Neural crest cell (in vitro differentiated cells): ENCODE measurements at regions not wholly inside any gene's neighbourhood (a gene's known extent, or its start where the extent isn't known, plus 50 kb on each side); places are given as distances from the start of the nearest gene placed in this dataset.
"Not testable (repeated sequence)": the region's sequence is repeated elsewhere in the genome, so short reads cannot be mapped to it uniquely, and the experiment has no call there.

Experiments used
- DNase-seq: peaks from one replicate; pipeline ENCODE4 v3.0.0; 2021; ENCODE audit warnings: low read depth, mixed read lengths, low spot score
- H3K27ac Mint-ChIP-seq: one replicate; pipeline ENCODE4 v1.8.0; 2021; ENCODE audit warnings: mild to moderate bottlenecking, mixed read lengths; ENCODE audit not compliant: unreplicated experiment
- H3K27me3 Mint-ChIP-seq: 2 replicates; pipeline ENCODE4 v1.8.0; 2021; ENCODE audit warnings: low read depth, mild to moderate bottlenecking, mixed read lengths
- H3K36me3 Mint-ChIP-seq: 2 replicates; pipeline ENCODE4 v1.8.0; 2021; ENCODE audit warnings: low read depth, mild to moderate bottlenecking, mixed read lengths
- H3K4me1 Mint-ChIP-seq: 2 replicates; pipeline ENCODE4 v1.8.0; 2021; ENCODE audit warnings: mixed read lengths
- H3K4me3 Mint-ChIP-seq: one replicate; pipeline ENCODE4 v1.8.0; 2021; ENCODE audit warnings: mild to moderate bottlenecking, mixed read lengths
- H3K9me3 Mint-ChIP-seq: 2 replicates; pipeline ENCODE4 v1.8.0; 2021; ENCODE audit warnings: mixed read lengths
- CTCF ChIP-seq: fragments of 200-600 bp; sonication (generic); conservative IDR thresholded peaks from 2 replicates; pipeline ENCODE4 v1.5.0; 2021; ENCODE audit warnings: antibody characterized with exemption, mild to moderate bottlenecking

- no peak for DNase-seq
- Mint-ChIP-seq H3K27ac (no peak overlapping the region), H3K4me3 (no peak overlapping the region), H3K36me3 (no peaks in the 10 kb centered on the region), H3K27me3 (peaks cover 5% of the 10 kb centered on the region), H3K4me1 (peaks cover 4% of the 10 kb centered on the region), H3K9me3 (peaks cover 5% of the 10 kb centered on the region)
- TF ChIP-seq CTCF: peak; percentile 54
These were observed 80.0 kb upstream of the NALF2 start for GRCh38 chrX:69424161-69424560.

GRCh38 chrX:69422208-69422607 is 81.9 kb upstream of the NALF2 start:
- not testable (repeated sequence) for H3K9me3 Mint-ChIP-seq, DNase-seq, H3K4me3 Mint-ChIP-seq, H3K4me1 Mint-ChIP-seq, H3K27ac Mint-ChIP-seq, H3K27me3 Mint-ChIP-seq, H3K36me3 Mint-ChIP-seq

- Mint-ChIP-seq H3K4me3 (no peak overlapping the region), H3K4me1 (no peaks in the 10 kb centered on the region), H3K27ac (no peak overlapping the region), H3K27me3 (no peaks in the 10 kb centered on the region), H3K9me3 (peaks cover 12% of the 10 kb centered on the region), H3K36me3 (no peaks in the 10 kb centered on the region)
- DNase-seq: no peak
- TF ChIP-seq CTCF: no peak
These were observed 88.4 kb upstream of the NALF2 start for GRCh38 chrX:69415698-69416097.

- Mint-ChIP-seq H3K9me3 (peaks cover 7% of the 10 kb centered on the region), H3K36me3 (no peaks in the 10 kb centered on the region)
These were observed 91.5 kb upstream of the NALF2 start for GRCh38 chrX:69412661-69413060.

GRCh38 chrX:69398881-69399280 is 105.2 kb upstream of the NALF2 start:
- DNase-seq: no peak
- Mint-ChIP-seq H3K9me3 (peaks cover 10% of the 10 kb centered on the region), H3K4me3 (no peak overlapping the region), H3K27ac (no peak overlapping the region), H3K4me1 (peaks cover 19% of the 10 kb centered on the region), H3K36me3 (peaks cover 3% of the 10 kb centered on the region), H3K27me3 (peaks cover 11% of the 10 kb centered on the region)
- no peak for TF ChIP-seq CTCF

More at GRCh38 chrX:69412661-69413060, 91.5 kb upstream of the NALF2 start:
- H3K4me1 Mint-ChIP-seq: no peaks in the 10 kb centered on the region
- TF ChIP-seq CTCF: no peak
- H3K27ac Mint-ChIP-seq: no peak overlapping the region
- no peak for DNase-seq
- H3K27me3 Mint-ChIP-seq: no peaks in the 10 kb centered on the region
- no peak overlapping the region for H3K4me3 Mint-ChIP-seq

GRCh38 chrX:69396916-69397315 is 107.2 kb upstream of the NALF2 start:
- DNase-seq: peak; percentile 14
- H3K4me3 Mint-ChIP-seq: peak overlapping the region; percentile 8
- peaks cover 17% of the 10 kb centered on the region for H3K27me3 Mint-ChIP-seq
- H3K27ac Mint-ChIP-seq: peak overlapping the region; percentile 44
- H3K36me3 Mint-ChIP-seq: peaks cover 3% of the 10 kb centered on the region
- peaks cover 10% of the 10 kb centered on the region for H3K9me3 Mint-ChIP-seq
- peaks cover 19% of the 10 kb centered on the region for H3K4me1 Mint-ChIP-seq
- TF ChIP-seq CTCF: no peak
